GM12872 (cell line): ENCODE measurements at regions not wholly inside any gene's neighbourhood (a gene's known extent, or its start where the extent isn't known, plus 50 kb on each side); places are given as distances from the start of the nearest gene placed in this dataset.

Experiments
- CTCF ChIP-seq: IDR thresholded peaks from 3 replicates; pipeline ENCODE4 v1.5.1; 2011; ENCODE audit warnings: low read depth, mild to moderate bottlenecking, low read length, moderate library complexity; ENCODE audit not compliant: insufficient read depth

- TF ChIP-seq CTCF: no peak
Observed at GRCh38 chr17:14693382-14693781, 392.5 kb downstream of the HS3ST3B1 start.

- TF ChIP-seq CTCF: no peak
Observed at GRCh38 chr17:14690704-14691103, 389.8 kb downstream of the HS3ST3B1 start.

- no peak for TF ChIP-seq CTCF
Observed at GRCh38 chr17:14688134-14688533, 387.3 kb downstream of the HS3ST3B1 start.

- TF ChIP-seq CTCF: no peak
Observed at GRCh38 chr17:14672830-14673229, 371.9 kb downstream of the HS3ST3B1 start.

GRCh38 chr17:14670861-14671260 lies 370.0 kb downstream of the HS3ST3B1 start:
- TF ChIP-seq CTCF: no peak

- TF ChIP-seq CTCF: no peak
Observed at GRCh38 chr17:14664511-14664910, 363.6 kb downstream of the HS3ST3B1 start.

GRCh38 chr17:14641117-14641516 lies 340.2 kb downstream of the HS3ST3B1 start:
- TF ChIP-seq CTCF: no peak

- no peak for TF ChIP-seq CTCF
Observed at GRCh38 chr17:14637260-14637659, 336.4 kb downstream of the HS3ST3B1 start.
